ENCODE measurements at regions not wholly inside any gene's neighbourhood (a gene's known extent, or its start where the extent isn't known, plus 50 kb on each side); places are given as distances from the start of the nearest gene placed in this dataset.

- TF ChIP-seq YY1 (IDR thresholded peaks at IDR 0.05; ENCODE audit: low read depth) = no peak
- TF ChIP-seq, protein P1, sequence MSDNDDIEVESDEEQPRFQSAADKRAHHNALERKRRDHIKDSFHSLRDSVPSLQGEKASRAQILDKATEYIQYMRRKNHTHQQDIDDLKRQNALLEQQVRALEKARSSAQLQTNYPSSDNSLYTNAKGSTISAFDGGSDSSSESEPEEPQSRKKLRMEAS (IDR thresholded peaks at IDR 0.05) = no peak
- no peak for TF ChIP-seq CEBPB (IDR thresholded peaks at IDR 0.05)
- no peak for TF ChIP-seq ZBTB7A (IDR thresholded peaks at IDR 0.05; ENCODE audit: low read depth)
- no peak for TF ChIP-seq TEAD4 (IDR thresholded peaks at IDR 0.05)
- no peak for TF ChIP-seq FOXM1 (IDR thresholded peaks at IDR 0.05; ENCODE audit: borderline replicate concordance, low read depth)
- no peak for TF ChIP-seq REST (IDR thresholded peaks at IDR 0.05; ENCODE audit: low read depth)
- TF ChIP-seq TAF1 (IDR thresholded peaks at IDR 0.05; ENCODE audit: low read depth) = no peak
- no peak for TF ChIP-seq EP300 (IDR thresholded peaks at IDR 0.05; ENCODE audit: borderline replicate concordance)
- TF ChIP-seq RAD21 (IDR thresholded peaks at IDR 0.05; ENCODE audit: low read depth) = no peak
- no peak for TF ChIP-seq CREB1 (IDR thresholded peaks at IDR 0.05; ENCODE audit: low read depth)
- TF ChIP-seq EGR1 (IDR thresholded peaks at IDR 0.05) = no peak
- TF ChIP-seq, protein P2, sequence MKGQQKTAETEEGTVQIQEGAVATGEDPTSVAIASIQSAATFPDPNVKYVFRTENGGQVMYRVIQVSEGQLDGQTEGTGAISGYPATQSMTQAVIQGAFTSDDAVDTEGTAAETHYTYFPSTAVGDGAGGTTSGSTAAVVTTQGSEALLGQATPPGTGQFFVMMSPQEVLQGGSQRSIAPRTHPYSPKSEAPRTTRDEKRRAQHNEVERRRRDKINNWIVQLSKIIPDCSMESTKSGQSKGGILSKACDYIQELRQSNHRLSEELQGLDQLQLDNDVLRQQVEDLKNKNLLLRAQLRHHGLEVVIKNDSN (IDR thresholded peaks at IDR 0.05) = no peak
- no peak for TF ChIP-seq TCF12 (IDR thresholded peaks at IDR 0.05; ENCODE audit: low read depth)
Observed at GRCh38 chr6:163955096-163955495, 540.6 kb downstream of the QKI start.
